HG03521 (cell line): ENCODE measurements at regions not wholly inside any gene's neighbourhood (a gene's known extent, or its start where the extent isn't known, plus 50 kb on each side); places are given as distances from the start of the nearest gene placed in this dataset.
"Not testable (repeated sequence)": the region's sequence is repeated elsewhere in the genome, so short reads cannot be mapped to it uniquely, and the experiment has no call there.

Source experiments
- ATAC-seq: cut with Tn5 transposase; IDR thresholded peaks from one replicate; pipeline ENCODE4 v1.9.1; 2021; ENCODE audit warnings: mild to moderate bottlenecking, moderate library complexity; ENCODE audit not compliant: unreplicated experiment

DNA sequence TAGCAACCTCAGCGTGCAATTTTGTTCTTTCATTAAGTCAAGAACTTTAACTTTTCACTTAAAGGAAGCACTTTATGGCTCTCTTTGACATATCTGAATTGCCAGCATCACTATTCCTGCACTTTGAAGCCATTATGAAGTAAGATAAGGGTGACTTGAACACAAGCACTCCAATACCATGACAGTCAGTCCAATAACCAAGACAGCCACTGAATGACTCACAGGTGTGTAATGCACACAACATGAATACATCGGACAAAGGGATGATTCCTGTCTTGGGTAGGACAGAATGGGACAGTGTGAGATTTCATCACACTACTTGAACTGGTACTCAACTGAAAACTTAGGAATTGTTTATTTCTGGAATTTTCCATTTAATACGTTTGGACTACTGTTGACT is 233.7 kb upstream of the IPO5 start:
- ATAC-seq = no peak

GRCh38 chr13:97720896-97721295 is 232.6 kb upstream of the IPO5 start:
- no peak for ATAC-seq

GRCh38 chr13:97723655-97724054 is 229.8 kb upstream of the IPO5 start:
- ATAC-seq = no peak

GRCh38 chr13:97724450-97724849 is 229.0 kb upstream of the IPO5 start:
- ATAC-seq = no peak

DNA sequence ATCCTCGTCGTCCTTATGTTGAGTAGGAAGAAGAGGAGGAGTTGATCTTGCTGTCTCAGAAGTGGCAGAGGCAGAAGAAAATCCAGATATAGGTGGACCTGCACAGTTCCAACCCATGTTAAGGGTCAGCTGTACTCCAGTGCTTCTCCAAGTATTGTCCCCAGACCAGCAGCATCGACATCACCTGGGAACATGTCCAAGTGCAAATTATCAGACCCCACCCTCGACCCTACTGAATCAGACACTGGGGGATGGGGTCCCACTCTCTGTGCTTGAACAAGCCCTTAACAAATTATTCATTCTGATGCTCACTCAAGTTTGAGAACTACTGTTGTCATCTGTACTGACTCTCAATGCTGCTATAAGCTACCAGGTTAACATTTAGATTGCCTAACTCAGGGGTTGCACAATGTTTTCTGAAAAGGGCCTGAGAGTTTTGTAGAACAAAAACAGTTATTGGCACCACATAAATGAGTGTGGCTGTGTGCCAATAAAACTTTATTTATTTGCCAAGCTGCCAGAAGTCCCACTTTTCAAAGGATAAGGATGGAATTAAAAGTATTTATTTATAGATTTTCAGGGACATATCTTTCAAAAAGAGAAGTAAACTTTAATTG is 226.7 kb upstream of the IPO5 start:
- ATAC-seq = no peak

DNA sequence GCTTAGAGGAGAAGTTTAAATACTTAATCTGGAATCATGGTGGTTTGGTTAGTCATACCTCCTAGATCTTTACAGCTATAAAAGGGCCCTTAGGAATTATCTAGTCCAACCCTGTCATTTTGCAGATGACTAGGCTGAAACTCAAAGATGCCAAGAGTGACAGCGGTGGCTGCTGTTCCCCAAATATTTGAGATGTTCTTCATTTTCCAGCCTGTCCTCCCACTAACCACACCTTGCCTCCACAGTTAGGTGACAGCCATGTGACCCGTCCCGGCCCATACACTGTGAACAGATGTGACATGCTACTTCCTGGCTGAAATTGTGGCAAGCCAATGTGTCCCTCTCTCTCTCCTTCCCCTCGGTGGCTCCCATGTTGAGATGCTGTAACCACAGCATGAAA is 225.5 kb upstream of the IPO5 start:
- no peak for ATAC-seq

DNA sequence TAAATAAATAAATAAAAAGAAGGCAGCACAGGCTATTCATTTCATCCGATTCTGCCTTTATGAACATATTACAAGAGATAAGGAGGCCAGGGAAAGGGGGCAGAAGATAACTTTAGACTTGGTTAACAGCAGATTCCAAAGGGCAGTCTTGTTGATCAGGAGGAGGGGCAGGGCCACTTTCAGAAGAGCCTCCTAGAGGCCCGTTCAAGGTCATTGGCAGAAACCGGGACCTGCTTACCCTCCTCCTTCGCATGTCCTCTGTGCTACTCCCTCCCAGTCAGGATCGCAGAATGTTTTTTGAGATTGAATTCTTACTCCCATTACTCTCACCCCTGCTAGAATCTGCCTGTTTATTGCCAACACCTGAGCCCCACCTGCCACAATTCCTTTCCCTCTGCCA is 217.0 kb upstream of the IPO5 start:
- no peak for ATAC-seq

DNA sequence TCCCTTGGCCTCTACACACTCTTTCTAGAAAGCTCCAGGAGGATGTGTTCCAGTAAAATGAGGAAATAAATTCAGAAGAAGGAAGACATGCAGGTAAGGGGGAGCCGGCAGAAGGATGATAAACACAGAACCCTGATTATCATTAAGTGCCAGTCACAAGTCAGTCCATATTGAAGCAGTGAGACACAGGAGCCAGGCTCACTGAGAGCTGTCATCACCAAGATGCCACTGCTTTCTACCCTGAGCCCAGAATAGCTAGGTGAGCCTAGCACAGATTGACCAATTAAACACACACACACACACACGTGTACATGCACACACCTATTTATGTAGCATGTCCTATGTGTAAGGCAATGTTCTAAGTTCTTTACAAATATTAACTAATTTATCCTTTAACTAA is 211.4 kb upstream of the IPO5 start:
- ATAC-seq = no peak

- ATAC-seq = no peak
These were observed 209.5 kb upstream of the IPO5 start for GRCh38 chr13:97743938-97744337.

GRCh38 chr13:97746649-97747048 is 206.8 kb upstream of the IPO5 start:
- no peak for ATAC-seq

- no peak for ATAC-seq
These were observed 204.3 kb upstream of the IPO5 start for GRCh38 chr13:97749174-97749573.

- ATAC-seq = no peak
These were observed 202.0 kb upstream of the IPO5 start for GRCh38 chr13:97751477-97751876.

DNA sequence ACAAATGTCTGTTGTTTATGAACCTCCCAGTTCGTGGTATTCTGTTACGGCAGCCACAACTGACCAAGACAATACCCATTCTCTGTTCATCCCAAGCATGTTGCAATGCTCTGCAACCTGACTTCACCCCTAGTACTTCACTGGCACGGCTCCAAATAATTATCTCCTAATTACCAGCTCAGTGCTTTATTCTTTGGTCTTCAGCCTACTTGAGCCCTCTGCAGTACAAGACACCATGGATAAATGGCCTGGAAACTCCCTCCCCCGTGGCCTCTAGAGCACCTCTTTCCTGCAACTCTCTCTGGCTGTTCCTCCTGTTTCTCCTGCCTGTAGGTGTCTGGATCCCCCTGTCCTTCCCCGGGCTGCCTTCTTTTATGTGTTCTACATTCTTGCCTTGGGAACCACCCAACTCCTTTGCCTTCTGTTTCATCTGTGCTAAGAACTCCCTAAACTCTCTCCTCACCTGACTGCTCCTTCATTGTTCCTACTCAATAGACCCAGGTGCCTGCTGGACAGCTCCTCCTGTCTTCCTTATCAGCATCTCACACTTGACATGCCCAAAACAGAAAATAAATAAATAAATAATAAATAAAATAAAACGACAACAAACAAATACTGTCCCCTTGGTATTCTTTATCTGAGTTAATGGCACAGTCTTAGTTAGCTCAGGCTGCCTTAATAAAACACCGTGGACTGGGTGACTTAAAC is 200.4 kb upstream of the IPO5 start:
- no peak for ATAC-seq

GRCh38 chr13:97753942-97754670 is 199.4 kb upstream of the IPO5 start:
- ATAC-seq = no peak

GRCh38 chr13:97757807-97758206 is 195.7 kb upstream of the IPO5 start:
- ATAC-seq = no peak

DNA sequence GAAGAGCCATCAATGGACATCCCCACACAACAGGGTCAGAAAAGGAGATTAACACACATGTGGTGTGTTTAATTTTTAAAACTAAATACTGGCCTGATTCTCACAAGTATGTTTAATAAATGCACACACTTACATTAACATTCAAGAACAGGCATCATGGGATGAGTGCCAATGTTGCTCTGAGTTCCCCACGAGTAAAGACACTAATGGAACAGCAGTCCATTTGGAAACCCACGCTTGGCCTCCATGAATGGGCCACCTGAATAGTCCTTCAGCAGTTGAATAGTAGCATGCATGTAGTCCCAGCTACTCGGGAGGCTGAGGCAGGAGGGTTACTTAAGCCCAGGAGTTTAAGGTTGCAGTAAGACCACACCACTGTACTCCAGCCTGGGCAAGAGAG is 195.2 kb upstream of the IPO5 start:
- no peak for ATAC-seq

DNA sequence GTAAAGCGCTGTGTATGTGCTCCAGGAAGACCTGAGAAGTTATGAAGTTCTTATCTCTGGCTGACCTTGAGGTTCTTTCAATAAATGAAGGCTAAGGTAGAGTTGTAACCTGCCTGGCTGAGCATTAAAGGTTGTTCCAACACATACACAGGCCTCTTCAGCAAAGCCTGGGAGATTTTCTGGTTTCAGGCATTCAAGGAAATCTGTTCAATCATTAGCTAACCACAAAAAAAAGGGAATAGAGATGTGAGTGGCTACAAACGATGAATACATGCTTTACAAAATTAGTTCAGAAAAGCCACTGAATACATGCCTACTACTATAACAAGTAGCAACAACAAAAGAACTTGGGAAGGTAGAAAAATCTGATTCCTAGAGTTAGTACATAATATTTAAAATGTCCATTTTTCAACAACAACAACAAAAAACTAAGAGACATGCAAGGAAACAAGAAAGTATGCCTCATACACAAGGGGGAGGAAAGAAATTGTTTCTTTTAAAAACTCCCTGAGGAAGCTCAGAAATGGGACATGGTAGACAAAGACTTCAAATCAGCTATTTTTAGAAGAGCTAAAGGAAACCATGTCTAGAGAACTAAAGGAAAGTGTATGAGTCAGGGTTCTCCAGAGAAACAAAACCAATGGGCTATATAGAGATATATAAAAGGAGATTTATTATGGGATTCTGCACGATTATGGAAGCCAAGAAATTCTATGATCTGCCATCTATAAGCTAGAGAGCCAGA is 191.5 kb upstream of the IPO5 start:
- ATAC-seq = no peak

GRCh38 chr13:97766749-97767148 is 186.7 kb upstream of the IPO5 start:
- ATAC-seq = no peak

DNA sequence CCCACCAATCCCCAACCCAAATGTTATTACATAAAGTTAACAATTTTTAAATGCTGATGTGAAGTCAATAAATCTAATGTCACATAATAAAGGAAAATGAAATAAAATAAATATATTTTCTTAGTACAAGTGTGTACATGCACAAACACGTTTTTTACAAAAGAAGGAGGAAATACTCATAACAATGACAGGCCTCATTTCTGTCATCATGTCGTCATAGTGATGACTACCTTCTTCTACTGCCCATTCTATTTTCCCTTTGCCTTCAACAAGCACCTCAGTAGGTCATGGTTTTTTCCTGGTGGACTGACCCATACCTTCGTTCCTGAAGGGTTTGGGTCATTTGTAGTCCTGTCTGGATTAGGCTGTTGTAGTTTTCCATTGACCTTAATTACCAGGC is 185.3 kb upstream of the IPO5 start:
- ATAC-seq = no peak

- ATAC-seq = not testable (repeated sequence)
These were observed 183.2 kb upstream of the IPO5 start for GRCh38 chr13:97770231-97770630.

- not testable (repeated sequence) for ATAC-seq
These were observed 181.0 kb upstream of the IPO5 start for GRCh38 chr13:97772466-97772865.
